ENCODE measurements at regions not wholly inside any gene's neighbourhood (a gene's known extent, or its start where the extent isn't known, plus 50 kb on each side); places are given as distances from the start of the nearest gene placed in this dataset.

GRCh38 chr9:129322022-129322621 lies 144.1 kb upstream of the IER5L start:
- FAIRE-seq (no peak), DNase-seq (ENCODE audit: low read depth, low spot score) (no peak)
- dilution Hi-C loops (cut with MboI; ENCODE audit: extremely low pct_ligation_motif_present, low sequenced_read_pairs) (no loop called here), intact Hi-C loops (cut with micrococcal nuclease) (loop anchor here (5.0 kb wide), 2 partner anchors 145 to 290 kb away; partner anchors contain the start of gene IER5L)
- no peak overlapping the region for H2AFZ ChIP-seq (ENCODE audit: low read depth, low read length)
- peaks cover 8% of the 10 kb centered on the region for H3K4me1 ChIP-seq (ENCODE audit: control insufficient read depth, extremely low read depth, insufficient read depth, low read length)
- H3K4me2 ChIP-seq (ENCODE audit: insufficient read depth, low read length), result no peak overlapping the region
- TF ChIP-seq JUN (IDR thresholded peaks at IDR 0.05; ENCODE audit: borderline replicate concordance, insufficient read depth, insufficient read length, low read depth) (no peak), EZH2 (IDR thresholded peaks at IDR 0.05; ENCODE audit: borderline replicate concordance, low read depth, low read length, severe bottlenecking) (no peak), POLR2A (IDR thresholded peaks at IDR 0.05; ENCODE audit: low read depth, low read length) (no peak), POLR2AphosphoS5 (IDR thresholded peaks at IDR 0.05; ENCODE audit: insufficient read depth, low read depth, low read length) (no peak), GATA2 (IDR thresholded peaks at IDR 0.05; ENCODE audit: insufficient read depth, insufficient read length, low read depth, low read length) (no peak), MAX (IDR thresholded peaks at IDR 0.05; ENCODE audit: insufficient read depth, insufficient read length) (no peak), FOS (IDR thresholded peaks at IDR 0.05; ENCODE audit: borderline replicate concordance, insufficient read depth, low read length) (no peak), MYC (IDR thresholded peaks at IDR 0.05; ENCODE audit: low read depth, low read length) (no peak)
- TF ChIP-seq, protein P1, sequence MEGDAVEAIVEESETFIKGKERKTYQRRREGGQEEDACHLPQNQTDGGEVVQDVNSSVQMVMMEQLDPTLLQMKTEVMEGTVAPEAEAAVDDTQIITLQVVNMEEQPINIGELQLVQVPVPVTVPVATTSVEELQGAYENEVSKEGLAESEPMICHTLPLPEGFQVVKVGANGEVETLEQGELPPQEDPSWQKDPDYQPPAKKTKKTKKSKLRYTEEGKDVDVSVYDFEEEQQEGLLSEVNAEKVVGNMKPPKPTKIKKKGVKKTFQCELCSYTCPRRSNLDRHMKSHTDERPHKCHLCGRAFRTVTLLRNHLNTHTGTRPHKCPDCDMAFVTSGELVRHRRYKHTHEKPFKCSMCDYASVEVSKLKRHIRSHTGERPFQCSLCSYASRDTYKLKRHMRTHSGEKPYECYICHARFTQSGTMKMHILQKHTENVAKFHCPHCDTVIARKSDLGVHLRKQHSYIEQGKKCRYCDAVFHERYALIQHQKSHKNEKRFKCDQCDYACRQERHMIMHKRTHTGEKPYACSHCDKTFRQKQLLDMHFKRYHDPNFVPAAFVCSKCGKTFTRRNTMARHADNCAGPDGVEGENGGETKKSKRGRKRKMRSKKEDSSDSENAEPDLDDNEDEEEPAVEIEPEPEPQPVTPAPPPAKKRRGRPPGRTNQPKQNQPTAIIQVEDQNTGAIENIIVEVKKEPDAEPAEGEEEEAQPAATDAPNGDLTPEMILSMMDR (IDR thresholded peaks at IDR 0.05; ENCODE audit: extremely low read depth in 1 of 2, insufficient read depth in 1 of 2, low read depth in 1 of 2, low read length in 2 of 2), result no peak
- no peaks in the 10 kb centered on the region for H4K20me1 ChIP-seq (replicated peaks; ENCODE audit: control insufficient read depth, extremely low read depth, insufficient read depth, low read length)
- H3K4me3 ChIP-seq (replicated peaks in 1 of 3; ENCODE audit: insufficient read depth in 1 of 3, low read depth in 1 of 3, low read length in 3 of 3), result no peak overlapping the region
- ChIA-PET CTCF (interaction anchor here (1.3 to 2.8 kb wide), 3 partner anchors 12 to 148 kb away, joined by 4 to 10 read pairs (median 6); no protein-coding TSS in a partner anchor), POLR2A (no interaction called here)
- no TSS peak for BruUV-seq (replicated peaks)
- H3K9me3 ChIP-seq (replicated peaks; ENCODE audit: control insufficient read depth, insufficient read depth, low read length), result no peaks in the 10 kb centered on the region
- no peak overlapping the region for H3K9ac ChIP-seq (replicated peaks; ENCODE audit: extremely low read depth, insufficient read depth, low read length)
- no peak overlapping the region for H3K27ac ChIP-seq (ENCODE audit: insufficient read depth, low read depth, low read length)
- no peaks in the 10 kb centered on the region for H3K27me3 ChIP-seq (ENCODE audit: control insufficient read depth in 2 of 2, insufficient read depth in 2 of 2, low read length in 2 of 2)
- H3K9me1 ChIP-seq (replicated peaks; ENCODE audit: control insufficient read depth, extremely low read depth, insufficient read depth, low read length), result no peaks in the 10 kb centered on the region
- no peaks in the 10 kb centered on the region for H3K79me2 ChIP-seq (ENCODE audit: control insufficient read depth, insufficient read depth, low read length)
- H3K36me3 ChIP-seq (ENCODE audit: control insufficient read depth in 2 of 2, extremely low read depth in 1 of 2, insufficient read depth in 2 of 2, low read length in 2 of 2), result no peaks in the 10 kb centered on the region

Measured in endothelial cell of umbilical vein (primary cell).